ENCODE measurements at regions not wholly inside any gene's neighbourhood (a gene's known extent, or its start where the extent isn't known, plus 50 kb on each side); places are given as distances from the start of the nearest gene placed in this dataset.
"Not testable (repeated sequence)": the region's sequence is repeated elsewhere in the genome, so short reads cannot be mapped to it uniquely, and the experiment has no call there.

- DNase-seq: no peak
These were observed 280.5 kb upstream of the IRX4 start for GRCh38 chr5:2163060-2163856.

GRCh38 chr5:2160811-2161210, 278.1 kb upstream of the IRX4 start:
- no peak for DNase-seq

- DNase-seq: no peak
These were observed 276.0 kb upstream of the IRX4 start for GRCh38 chr5:2158767-2159166.

- DNase-seq: no peak
These were observed 275.4 kb upstream of the IRX4 start for GRCh38 chr5:2158109-2158508.

- no peak for DNase-seq
These were observed 274.6 kb upstream of the IRX4 start for GRCh38 chr5:2157372-2157771.

GRCh38 chr5:2156358-2157059, 273.8 kb upstream of the IRX4 start:
- DNase-seq: no peak

GRCh38 chr5:2155556-2155955, 272.8 kb upstream of the IRX4 start:
- DNase-seq: no peak

GRCh38 chr5:2153802-2154201, 271.1 kb upstream of the IRX4 start:
- DNase-seq: no peak

- DNase-seq: no peak
These were observed 270.6 kb upstream of the IRX4 start for GRCh38 chr5:2153350-2153749.

- not testable (repeated sequence) for DNase-seq
These were observed 268.7 kb upstream of the IRX4 start for GRCh38 chr5:2151301-2151888.

- no peak for DNase-seq
These were observed 266.4 kb upstream of the IRX4 start for GRCh38 chr5:2149195-2149539.

GRCh38 chr5:2148312-2149194, 265.8 kb upstream of the IRX4 start:
- DNase-seq: no peak

GRCh38 chr5:2147504-2148311, 265.0 kb upstream of the IRX4 start:
- DNase-seq: no peak

- DNase-seq: no peak
These were observed 261.1 kb upstream of the IRX4 start for GRCh38 chr5:2143646-2144353.

GRCh38 chr5:2143088-2143487, 260.4 kb upstream of the IRX4 start:
- no peak for DNase-seq

GRCh38 chr5:2142456-2142954, 259.8 kb upstream of the IRX4 start:
- DNase-seq: no peak

GRCh38 chr5:2141254-2142000, 258.7 kb upstream of the IRX4 start:
- DNase-seq: no peak

GRCh38 chr5:2140501-2141175, 257.9 kb upstream of the IRX4 start:
- no peak for DNase-seq

GRCh38 chr5:2139478-2139877, 256.8 kb upstream of the IRX4 start:
- DNase-seq: no peak

GRCh38 chr5:2138896-2139295, 256.2 kb upstream of the IRX4 start:
- DNase-seq: no peak

Data from CD4-positive, alpha-beta T cell treated with Interferon alpha-2 for 1 hour (primary cell).